ENCODE measurements at regions not wholly inside any gene's neighbourhood (a gene's known extent, or its start where the extent isn't known, plus 50 kb on each side); places are given as distances from the start of the nearest gene placed in this dataset.
"Not testable (repeated sequence)": the region's sequence is repeated elsewhere in the genome, so short reads cannot be mapped to it uniquely, and the experiment has no call there.

GRCh38 chr9:85160944-85161343 lies 491.4 kb downstream of the NTRK2 start:
- TF ChIP-seq, protein P1, sequence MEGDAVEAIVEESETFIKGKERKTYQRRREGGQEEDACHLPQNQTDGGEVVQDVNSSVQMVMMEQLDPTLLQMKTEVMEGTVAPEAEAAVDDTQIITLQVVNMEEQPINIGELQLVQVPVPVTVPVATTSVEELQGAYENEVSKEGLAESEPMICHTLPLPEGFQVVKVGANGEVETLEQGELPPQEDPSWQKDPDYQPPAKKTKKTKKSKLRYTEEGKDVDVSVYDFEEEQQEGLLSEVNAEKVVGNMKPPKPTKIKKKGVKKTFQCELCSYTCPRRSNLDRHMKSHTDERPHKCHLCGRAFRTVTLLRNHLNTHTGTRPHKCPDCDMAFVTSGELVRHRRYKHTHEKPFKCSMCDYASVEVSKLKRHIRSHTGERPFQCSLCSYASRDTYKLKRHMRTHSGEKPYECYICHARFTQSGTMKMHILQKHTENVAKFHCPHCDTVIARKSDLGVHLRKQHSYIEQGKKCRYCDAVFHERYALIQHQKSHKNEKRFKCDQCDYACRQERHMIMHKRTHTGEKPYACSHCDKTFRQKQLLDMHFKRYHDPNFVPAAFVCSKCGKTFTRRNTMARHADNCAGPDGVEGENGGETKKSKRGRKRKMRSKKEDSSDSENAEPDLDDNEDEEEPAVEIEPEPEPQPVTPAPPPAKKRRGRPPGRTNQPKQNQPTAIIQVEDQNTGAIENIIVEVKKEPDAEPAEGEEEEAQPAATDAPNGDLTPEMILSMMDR (IDR thresholded peaks at IDR 0.05): not testable (repeated sequence)
- TF ChIP-seq ZFX (IDR thresholded peaks at IDR 0.05; ENCODE audit: borderline replicate concordance): not testable (repeated sequence)
